OCI-LY1 (cell line): ENCODE measurements at regions not wholly inside any gene's neighbourhood (a gene's known extent, or its start where the extent isn't known, plus 50 kb on each side); places are given as distances from the start of the nearest gene placed in this dataset.

ENCODE experiments used
- CTCF ChIP-seq: fragments of 200-600 bp; sonication (generic), shearing (Covaris generic); IDR thresholded peaks from 2 replicates; pipeline ENCODE4 v1.5.1; 2017; ENCODE audit warnings: mild to moderate bottlenecking, antibody characterized with exemption, low read length, moderate library complexity, mixed read lengths
- EZH2 ChIP-seq: fragments of 200-600 bp; sonication (generic), shearing (Covaris generic); IDR thresholded peaks from 2 replicates; pipeline ENCODE4 v1.8.0; 2017; ENCODE audit warnings: borderline replicate concordance, mixed run types, mild to moderate bottlenecking, antibody characterized with exemption, low read length, moderate library complexity, mixed read lengths

GRCh38 chr20:48017992-48018391 lies 232.7 kb upstream of the SULF2 start:
- TF ChIP-seq CTCF (no peak), EZH2 (no peak)
